Ovary (tissue), 7 donors: ENCODE measurements at regions not wholly inside any gene's neighbourhood (a gene's known extent, or its start where the extent isn't known, plus 50 kb on each side); places are given as distances from the start of the nearest gene placed in this dataset.

Experiments
- DNase-seq, 5 donors: peaks; one replicate each; pipeline ENCODE4 v3.0.0-alpha.2; 2019 to 2020
- H3K27ac ChIP-seq, 2 donors: fragments of 200-600 bp; one replicate each; pipeline versions ENCODE4 v1.5.1 to v1.8.0; 2019 to 2022
- H3K27me3 ChIP-seq: fragments of 200-600 bp; one replicate; pipeline ENCODE4 v1.8.0; 2022
- H3K36me3 ChIP-seq: fragments of 200-600 bp; sonication (generic); one replicate; pipeline ENCODE4 v1.5.1; 2019
- H3K4me1 ChIP-seq: one replicate; pipeline ENCODE4 v1.8.1; 2013; ENCODE audit warnings: mild to moderate bottlenecking, moderate library complexity; ENCODE audit not compliant: insufficient read depth
- H3K4me3 ChIP-seq: fragments of 200-600 bp; sonication (generic); one replicate; pipeline ENCODE4 v1.5.1; 2017
- H3K9me3 ChIP-seq, 2 donors: fragments of 200-600 bp in 1 of 2; sonication (generic) in 1 of 2; one replicate each; pipeline versions ENCODE4 v1.5.1 to v1.8.1; 2013 to 2019; ENCODE audit warnings: mild to moderate bottlenecking in 1 of 2, moderate library complexity in 1 of 2
- EP300 ChIP-seq: sonication (generic); formaldehyde crosslinking; IDR thresholded peaks from one replicate; pipeline ENCODE4 v1.6.1; 2017; ENCODE audit warnings: antibody characterized with exemption
- POLR2A ChIP-seq: fragments of 450-650 bp; IDR thresholded peaks from one replicate; pipeline ENCODE4 v1.6.1; 2017; ENCODE audit warnings: antibody characterized with exemption, mild to moderate bottlenecking, moderate library complexity
- WGBS, 3 donors: extraction: QIAGEN DNeasy Blood & Tissue Kit in 1 of 3; methylation state at CpG; one replicate each; pipeline versions ENCODE4 v1.1.5 to v1.1.7; 2013 to 2017; 5-methylcytosine and 5-hydroxymethylcytosine counted together
- intact Hi-C, 4 donors: fragments of 100-400 bp; cut with DNase I; formaldehyde crosslinking; loops; one replicate each; pipeline versions ENCODE4 v1.11.0 to v1.15.1; 2022 to 2023
- TF ChIP-seq, protein P1 (sequence below), 3 donors: fragments of 450-650 bp in 2 of 3; fragments of 200-600 bp in 1 of 3; IDR thresholded peaks; one replicate each; pipeline versions ENCODE4 v1.5.1 to v1.8.0; 2016 to 2022; ENCODE audit warnings: antibody characterized with exemption in 3 of 3, mild to moderate bottlenecking in 1 of 3
- donor health status: DM: no; HTN: no; CAD: no; lungs with moderate emphysema.
- donor health status: DM: no; HTN: no; CAD: no.
- donor health status: Bipolar disorder and iron deficiency.
- donor health status: DM: no; HTN: no; CAD: no.
- donor health status: DM: yes; HTN: yes; CAD: no.

DNA sequence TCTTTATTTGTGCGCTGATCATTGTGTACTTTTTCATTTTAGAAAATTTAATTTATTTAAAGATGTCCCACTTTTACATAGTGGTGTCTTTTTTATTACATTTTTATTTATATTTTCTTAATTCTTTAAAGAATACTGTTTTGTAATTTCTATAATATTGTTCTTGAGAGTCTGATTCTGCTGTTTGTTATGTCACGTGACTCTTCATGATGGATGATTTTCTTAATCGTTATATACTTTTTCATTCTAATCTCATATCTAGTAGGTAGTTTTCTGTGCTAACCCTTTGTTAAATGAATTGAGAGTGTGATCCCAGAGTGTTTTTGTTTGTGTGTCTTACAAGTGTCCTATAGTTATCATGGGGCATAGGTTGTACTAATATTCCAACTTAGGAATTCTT, 568.2 kb upstream of the AMOT start:
- Histone ChIP-seq H3K4me3 (no peak overlapping the region), H3K9me3 (no peaks in the 10 kb centered on the region), H3K36me3 (no peaks in the 10 kb centered on the region), H3K27me3 (no peaks in the 10 kb centered on the region), H3K4me1 (no peaks in the 10 kb centered on the region), H3K27ac (no peak overlapping the region)
- 79 to 83% (median 79%) methylated on average over 3 of the region's 3 CpGs for WGBS, 3 donors
- intact Hi-C loops: no loop called here
- TF ChIP-seq POLR2A (no peak), EP300 (no peak)
- TF ChIP-seq, protein P1, sequence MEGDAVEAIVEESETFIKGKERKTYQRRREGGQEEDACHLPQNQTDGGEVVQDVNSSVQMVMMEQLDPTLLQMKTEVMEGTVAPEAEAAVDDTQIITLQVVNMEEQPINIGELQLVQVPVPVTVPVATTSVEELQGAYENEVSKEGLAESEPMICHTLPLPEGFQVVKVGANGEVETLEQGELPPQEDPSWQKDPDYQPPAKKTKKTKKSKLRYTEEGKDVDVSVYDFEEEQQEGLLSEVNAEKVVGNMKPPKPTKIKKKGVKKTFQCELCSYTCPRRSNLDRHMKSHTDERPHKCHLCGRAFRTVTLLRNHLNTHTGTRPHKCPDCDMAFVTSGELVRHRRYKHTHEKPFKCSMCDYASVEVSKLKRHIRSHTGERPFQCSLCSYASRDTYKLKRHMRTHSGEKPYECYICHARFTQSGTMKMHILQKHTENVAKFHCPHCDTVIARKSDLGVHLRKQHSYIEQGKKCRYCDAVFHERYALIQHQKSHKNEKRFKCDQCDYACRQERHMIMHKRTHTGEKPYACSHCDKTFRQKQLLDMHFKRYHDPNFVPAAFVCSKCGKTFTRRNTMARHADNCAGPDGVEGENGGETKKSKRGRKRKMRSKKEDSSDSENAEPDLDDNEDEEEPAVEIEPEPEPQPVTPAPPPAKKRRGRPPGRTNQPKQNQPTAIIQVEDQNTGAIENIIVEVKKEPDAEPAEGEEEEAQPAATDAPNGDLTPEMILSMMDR (IDR thresholded peaks at IDR 0.05): no peak
- no peak for DNase-seq

DNA sequence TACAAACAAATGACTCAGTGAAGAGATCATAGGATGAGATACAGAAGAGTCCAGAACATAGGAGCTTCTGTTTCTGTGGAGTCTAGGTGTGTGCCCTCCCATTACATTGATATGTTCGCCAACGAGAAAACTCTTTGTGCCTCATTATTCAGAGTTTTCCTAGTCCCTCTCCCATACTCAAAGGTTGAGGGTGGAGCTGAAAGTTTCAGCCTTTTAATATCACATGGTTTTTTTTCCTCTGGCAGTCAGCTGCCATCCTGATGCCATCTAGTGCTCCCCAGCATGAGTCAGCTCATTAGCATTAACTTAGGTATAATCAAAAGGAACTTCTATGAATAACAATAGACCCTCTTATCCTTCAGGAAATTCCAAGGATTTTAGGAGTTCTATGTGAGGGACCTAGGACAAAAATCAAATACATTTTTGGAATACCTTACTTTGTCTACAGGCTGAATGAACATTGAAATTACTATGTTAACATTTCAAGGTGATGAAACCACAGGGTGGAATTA, 559.6 kb upstream of the AMOT start:
- Histone ChIP-seq H3K4me3 (no peak overlapping the region), H3K4me1 (no peaks in the 10 kb centered on the region), H3K36me3 (no peaks in the 10 kb centered on the region), H3K27me3 (no peaks in the 10 kb centered on the region), H3K9me3 (no peaks in the 10 kb centered on the region), H3K27ac (no peak overlapping the region)
- DNase-seq: no peak
- intact Hi-C loops: no loop called here
- TF ChIP-seq POLR2A: no peak
- no peak for TF ChIP-seq EP300
- TF ChIP-seq, protein P1 (IDR thresholded peaks at IDR 0.05): no peak
- WGBS, 3 donors: 53 to 67% (median 57%) methylated on average over 2 of the region's 2 CpGs

DNA sequence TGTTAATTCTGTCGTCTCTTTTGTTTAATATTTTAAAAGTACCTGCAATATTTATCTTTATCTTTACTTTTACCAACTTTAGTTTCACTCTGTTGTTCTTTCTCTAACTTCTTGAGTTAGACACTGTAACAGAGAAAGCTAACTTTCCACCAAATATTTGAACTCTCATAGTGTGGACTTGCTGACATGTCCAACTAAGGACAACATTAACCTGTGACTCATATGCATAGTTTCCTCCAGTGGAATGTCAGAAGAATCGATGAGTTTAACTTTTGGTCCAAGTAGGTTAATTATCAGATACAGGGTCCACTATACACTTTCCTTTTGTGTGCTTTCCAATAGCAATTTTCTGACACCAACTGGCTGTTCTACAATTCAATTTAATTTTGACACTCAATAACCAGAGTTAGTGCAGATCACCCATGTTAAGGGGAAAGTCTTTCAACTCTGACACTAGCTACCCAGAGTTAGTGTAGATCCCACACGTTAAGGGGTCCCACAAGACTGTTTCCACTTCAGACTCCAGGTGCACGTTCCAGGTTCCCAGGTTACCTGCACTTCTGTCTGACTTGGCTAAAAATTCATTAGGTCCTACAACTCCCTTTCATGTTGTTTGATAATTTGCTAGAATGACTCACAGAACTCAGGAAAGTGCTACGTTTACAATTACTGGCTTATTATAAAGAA, 559.0 kb upstream of the AMOT start:
- TF ChIP-seq, protein P1 (IDR thresholded peaks at IDR 0.05): no peak
- TF ChIP-seq EP300: no peak
- no peak for TF ChIP-seq POLR2A
- 48 to 56% (median 52%) methylated on average over 5 of the region's 5 CpGs for WGBS, 3 donors
- Histone ChIP-seq H3K4me1 (no peaks in the 10 kb centered on the region), H3K27me3 (no peaks in the 10 kb centered on the region), H3K4me3 (no peak overlapping the region), H3K36me3 (no peaks in the 10 kb centered on the region), H3K27ac (no peak overlapping the region), H3K9me3 (no peaks in the 10 kb centered on the region)
- intact Hi-C loops: no loop called here
- no peak for DNase-seq

DNA sequence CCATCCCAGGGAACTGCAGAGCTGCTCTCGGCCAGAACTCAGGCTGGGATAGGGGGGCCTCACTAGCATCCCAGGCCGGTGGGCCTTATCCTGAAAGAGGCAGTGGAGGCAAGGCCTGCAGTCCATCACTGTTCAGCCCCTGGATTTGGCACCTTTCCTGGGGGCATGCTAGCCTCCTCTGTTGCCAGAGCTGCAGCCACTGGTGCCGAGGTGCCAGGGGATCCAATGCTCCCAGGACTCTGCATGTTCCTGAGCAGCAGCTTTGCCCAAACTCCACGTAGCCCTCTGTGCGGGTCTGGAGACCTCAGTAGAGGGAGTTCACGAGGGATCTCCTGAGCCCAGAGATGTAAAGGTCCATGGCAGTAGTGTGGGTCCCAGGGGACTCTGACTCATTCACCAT, 551.7 kb upstream of the AMOT start:
- TF ChIP-seq, protein P1 (IDR thresholded peaks at IDR 0.05): no peak
- TF ChIP-seq POLR2A: no peak
- no peak for TF ChIP-seq EP300
- no peaks in the 10 kb centered on the region for H3K27me3 ChIP-seq
- 70 to 91% (median 78%) methylated on average over 6 of the region's 6 CpGs for WGBS, 3 donors
- H3K27ac ChIP-seq: no peak overlapping the region
- H3K4me3 ChIP-seq: no peak overlapping the region
- no peaks in the 10 kb centered on the region for H3K36me3 ChIP-seq
- no peak for DNase-seq
- H3K4me1 ChIP-seq: no peaks in the 10 kb centered on the region
- H3K9me3 ChIP-seq: no peaks in the 10 kb centered on the region
- intact Hi-C loops: no loop called here
